H1 (cell line): ENCODE measurements at regions not wholly inside any gene's neighbourhood (a gene's known extent, or its start where the extent isn't known, plus 50 kb on each side); places are given as distances from the start of the nearest gene placed in this dataset.

Experiments
- CTCF ChIA-PET: fragments of 300-600 bp; sonication (Branson Sonifier 250); formaldehyde crosslinking; loops from one replicate; lab custom pipeline; 2021; ENCODE audit not compliant: partially characterized antibody; lab: Charles Lee
- POLR2A ChIA-PET: fragments of 300-600 bp; sonication (Branson Sonifier 250); formaldehyde crosslinking; loops from one replicate; lab custom pipeline; 2021; ENCODE audit warnings: inconsistent platforms; ENCODE audit not compliant: partially characterized antibody; lab: Charles Lee
- DNase-seq, 2 experiments: peaks; one replicate each; pipeline versions ENCODE4 v3.0.0 to v3.0.0-alpha.2; 2010 to 2022; ENCODE audit warnings: low spot score in 2 of 2, low read depth in 1 of 2, mixed read lengths in 1 of 2
- FAIRE-seq: peaks from 2 replicates; lab custom pipeline; 2011; peaks lifted over from hg19 to GRCh38; lab: Jason Lieb, UNC
- H2AFZ ChIP-seq: 2 replicates; pipeline ENCODE4 v1.8.1; 2012; ENCODE audit warnings: low read length, inconsistent platforms
- H2AK5ac ChIP-seq: 2 replicates; pipeline ENCODE4 v1.6.1; 2013; ENCODE audit warnings: low read depth, low read length
- H2BK120ac ChIP-seq: replicated peaks from 2 replicates; pipeline ENCODE3; 2013; ENCODE audit warnings: low read depth, low read length, inconsistent platforms
- H2BK12ac ChIP-seq: 2 replicates; pipeline ENCODE4 v1.6.1; 2013; ENCODE audit warnings: low read depth, low read length
- H2BK15ac ChIP-seq: 2 replicates; pipeline ENCODE4 v1.6.1; 2013; ENCODE audit warnings: low read length
- H2BK20ac ChIP-seq: 2 replicates; pipeline ENCODE4 v1.6.1; 2013; ENCODE audit warnings: low read length
- H2BK5ac ChIP-seq: 2 replicates; pipeline ENCODE4 v1.6.1; 2013; ENCODE audit warnings: low read depth, low read length
- H3K14ac ChIP-seq: 2 replicates; pipeline ENCODE4 v1.6.1; 2013; ENCODE audit warnings: inconsistent platforms; ENCODE audit not compliant: insufficient read length
- H3K18ac ChIP-seq: 2 replicates; pipeline ENCODE4 v1.6.1; 2013; ENCODE audit warnings: low read length; ENCODE audit errors: extremely low read depth
- H3K23ac ChIP-seq: 2 replicates; pipeline ENCODE4 v1.6.1; 2013; ENCODE audit warnings: inconsistent platforms; ENCODE audit not compliant: insufficient read length
- H3K23me2 ChIP-seq: 2 replicates; pipeline ENCODE4 v1.6.1; 2013; ENCODE audit warnings: low read depth, low read length
- H3K27ac ChIP-seq: 2 replicates; pipeline ENCODE4 v1.6.1; 2011; ENCODE audit warnings: low read depth, low read length, inconsistent platforms
- H3K27me3 ChIP-seq, 4 experiments: replicated peaks in 1 of 4; 1 replicate in 1 of 4; 2 replicates in 3 of 4; pipeline versions ENCODE4 v1.6.1 to v1.8.1; 2011 to 2013; ENCODE audit warnings: low read length in 3 of 4, mild to moderate bottlenecking in 3 of 4, inconsistent platforms in 2 of 4, mixed read lengths in 2 of 4, moderate library complexity in 1 of 4; ENCODE audit not compliant: control insufficient read depth in 3 of 4, insufficient read depth in 3 of 4; ENCODE audit errors: extremely low read depth in 1 of 4
- H3K36me3 ChIP-seq, 4 experiments: 2 replicates each; pipeline versions ENCODE4 v1.6.1 to v1.8.1; 2011 to 2013; ENCODE audit warnings: mild to moderate bottlenecking in 4 of 4, low read length in 3 of 4, moderate library complexity in 2 of 4, control low read depth in 1 of 4, inconsistent platforms in 1 of 4; ENCODE audit not compliant: insufficient read depth in 4 of 4, control insufficient read depth in 2 of 4
- H3K4ac ChIP-seq: replicated peaks from 2 replicates; pipeline ENCODE3; 2013; ENCODE audit warnings: low read length, low read depth, mixed read lengths, inconsistent platforms; ENCODE audit not compliant: insufficient read length
- H3K4me1 ChIP-seq, 4 experiments: replicated peaks in 1 of 4; 1 replicate in 1 of 4; 2 replicates in 3 of 4; pipeline versions ENCODE4 v1.6.1 to v1.8.1; 2011 to 2013; ENCODE audit warnings: low read length in 3 of 4, inconsistent platforms in 2 of 4, mixed read lengths in 1 of 4; ENCODE audit not compliant: insufficient read depth in 4 of 4, control insufficient read depth in 3 of 4
- H3K4me2 ChIP-seq, 2 experiments: 2 replicates each; pipeline versions ENCODE4 v1.6.1 to v1.8.1; 2011 to 2013; ENCODE audit warnings: low read depth in 2 of 2, low read length in 2 of 2, control low read depth in 1 of 2, inconsistent platforms in 1 of 2, mild to moderate bottlenecking in 1 of 2; ENCODE audit not compliant: insufficient read depth in 1 of 2
- H3K4me3 ChIP-seq, 4 experiments: fragments of 200-600, 300-600 bp in 1 of 4; sonication (generic), shearing (Covaris generic), sonication (Bioruptor Twin) in 1 of 4; 2 replicates each; pipeline versions ENCODE4 v1.5.1 to v1.8.1; 2011 to 2016; ENCODE audit warnings: low read length in 4 of 4, low read depth in 3 of 4, control low read depth in 2 of 4, inconsistent platforms in 2 of 4, mild to moderate bottlenecking in 2 of 4, mixed read lengths in 1 of 4, moderate library complexity in 1 of 4; ENCODE audit not compliant: insufficient read depth in 2 of 4; ENCODE audit errors: extremely low read depth in 1 of 4
- H3K56ac ChIP-seq: replicated peaks from 2 replicates; pipeline ENCODE3; 2013; ENCODE audit warnings: low read depth, mild to moderate bottlenecking, mixed read lengths, low read length, inconsistent platforms; ENCODE audit not compliant: insufficient read length
- H3K79me1 ChIP-seq: 2 replicates; pipeline ENCODE4 v1.6.1; 2013; ENCODE audit warnings: low read depth, low read length, control low read depth
- H3K79me2 ChIP-seq, 2 experiments: 2 replicates each; pipeline versions ENCODE4 v1.6.1 to v1.8.1; 2012 to 2013; ENCODE audit warnings: low read length in 2 of 2, mild to moderate bottlenecking in 2 of 2, inconsistent platforms in 1 of 2; ENCODE audit not compliant: insufficient read depth in 2 of 2, control insufficient read depth in 1 of 2
- H3K9ac ChIP-seq, 4 experiments: replicated peaks in 1 of 4; 1 replicate in 1 of 4; 2 replicates in 3 of 4; pipeline versions ENCODE4 v1.6.1 to v1.8.1; 2011 to 2013; ENCODE audit warnings: low read depth in 3 of 4, low read length in 3 of 4, control low read depth in 2 of 4, mild to moderate bottlenecking in 2 of 4, moderate library complexity in 2 of 4, inconsistent platforms in 1 of 4; ENCODE audit errors: extremely low read depth in 1 of 4
- H3K9me3 ChIP-seq, 2 experiments: 2 replicates each; pipeline versions ENCODE4 v1.6.1 to v1.8.1; 2012 to 2013; ENCODE audit warnings: mild to moderate bottlenecking in 2 of 2, moderate library complexity in 2 of 2, control low read depth in 1 of 2, inconsistent platforms in 1 of 2, low read depth in 1 of 2, low read length in 1 of 2, mixed read lengths in 1 of 2; ENCODE audit not compliant: insufficient read depth in 2 of 2
- H4K20me1 ChIP-seq, 2 experiments: replicated peaks in 1 of 2; 2 replicates each; pipeline versions ENCODE3 to v1.8.1; 2011 to 2013; ENCODE audit warnings: inconsistent platforms in 2 of 2, low read length in 2 of 2, mild to moderate bottlenecking in 1 of 2; ENCODE audit not compliant: insufficient read depth in 2 of 2, control insufficient read depth in 1 of 2
- H4K5ac ChIP-seq: 2 replicates; pipeline ENCODE4 v1.6.1; 2013; ENCODE audit warnings: low read length, low read depth, mixed read lengths, inconsistent platforms; ENCODE audit not compliant: insufficient read length
- H4K8ac ChIP-seq: 2 replicates; pipeline ENCODE4 v1.8.0; 2013; ENCODE audit warnings: mild to moderate bottlenecking, moderate library complexity, low read length, inconsistent platforms; ENCODE audit not compliant: insufficient read depth; ENCODE audit errors: extremely low read depth
- H4K91ac ChIP-seq: replicated peaks from 2 replicates; pipeline ENCODE3; 2013; ENCODE audit warnings: low read length, mixed read lengths, inconsistent platforms; ENCODE audit not compliant: insufficient read length
- WGBS, 2 experiments: shearing (Covaris generic) in 1 of 2; methylation state at CpG; one replicate each; pipeline versions ENCODE4 v1.1.6 to v1.1.7; 2013 to 2015; ENCODE audit warnings: low lambda C conversion rate in 2 of 2, mixed read lengths in 2 of 2, inconsistent platforms in 1 of 2, low coverage in 1 of 2, missing lambda C conversion rate in 1 of 2; ENCODE audit not compliant: insufficient replicate concordance in 2 of 2, insufficient coverage in 1 of 2, insufficient read length in 1 of 2; ENCODE audit errors: extremely low coverage in 1 of 2, missing lambda C conversion rate in 1 of 2; 5-methylcytosine and 5-hydroxymethylcytosine counted together
- TF ChIP-seq, protein P1 (sequence below): fragments of 300-600 bp; sonication (generic); IDR thresholded peaks from 2 replicates; pipeline ENCODE4 v1.7.1; 2012; ENCODE audit warnings: low read length, moderate library complexity, mild to moderate bottlenecking, inconsistent platforms; ENCODE audit not compliant: insufficient replicate concordance

DNA sequence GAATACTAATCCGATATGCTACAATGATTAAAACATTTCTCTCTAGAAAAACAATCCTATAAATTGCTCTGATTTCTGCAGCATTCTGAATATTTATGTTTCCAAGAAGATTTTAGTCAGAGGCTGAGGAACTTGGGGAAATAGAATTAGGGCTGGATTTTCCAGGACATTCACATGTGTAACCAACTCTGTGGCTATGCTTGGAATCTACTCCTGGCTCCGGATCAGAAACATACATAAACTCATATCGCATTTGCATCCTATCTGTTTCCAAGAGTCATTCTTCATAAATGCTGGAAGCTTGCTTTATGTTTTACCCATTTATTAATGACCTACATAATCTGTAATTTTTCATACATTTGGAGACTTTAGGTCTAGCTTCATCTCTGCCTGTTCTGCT is 459.9 kb upstream of the MARCKS start:
- no peak overlapping the region for H3K14ac ChIP-seq
- H3K18ac ChIP-seq: no peak overlapping the region
- H4K20me1 ChIP-seq: no peaks in the 10 kb centered on the region
- ChIA-PET CTCF (no interaction called here), POLR2A (no interaction called here)
- H3K23ac ChIP-seq: no peak overlapping the region
- H3K9ac ChIP-seq: no peak overlapping the region
- no peak overlapping the region for H2BK12ac ChIP-seq
- no peak overlapping the region for H3K56ac ChIP-seq
- no peaks in the 10 kb centered on the region for H3K79me2 ChIP-seq
- DNase-seq (no peak), FAIRE-seq (no peak)
- H3K9me3 ChIP-seq: no peaks in the 10 kb centered on the region
- no peak overlapping the region for H3K27ac ChIP-seq
- H3K79me1 ChIP-seq: no peaks in the 10 kb centered on the region
- H2BK15ac ChIP-seq: no peak overlapping the region
- no peak overlapping the region for H3K4ac ChIP-seq
- no peak overlapping the region for H3K4me2 ChIP-seq
- H4K5ac ChIP-seq: no peak overlapping the region
- no peak overlapping the region for H2BK20ac ChIP-seq
- WGBS, 2 experiments: 88% methylated on average over 3 of the region's 3 CpGs; no CpG with 5 or more reads in 1 of the 2 experiments
- H3K23me2 ChIP-seq: no peaks in the 10 kb centered on the region
- no peaks in the 10 kb centered on the region for H3K36me3 ChIP-seq
- H3K4me3 ChIP-seq: no peak overlapping the region
- no peak overlapping the region for H2BK120ac ChIP-seq
- no peak overlapping the region for H4K91ac ChIP-seq
- H3K27me3 ChIP-seq: no peaks in the 10 kb centered on the region
- no peak overlapping the region for H2AK5ac ChIP-seq
- no peak overlapping the region for H4K8ac ChIP-seq
- no peak overlapping the region for H2AFZ ChIP-seq
- H2BK5ac ChIP-seq: no peak overlapping the region
- H3K4me1 ChIP-seq: no peaks in the 10 kb centered on the region
- TF ChIP-seq, protein P1, sequence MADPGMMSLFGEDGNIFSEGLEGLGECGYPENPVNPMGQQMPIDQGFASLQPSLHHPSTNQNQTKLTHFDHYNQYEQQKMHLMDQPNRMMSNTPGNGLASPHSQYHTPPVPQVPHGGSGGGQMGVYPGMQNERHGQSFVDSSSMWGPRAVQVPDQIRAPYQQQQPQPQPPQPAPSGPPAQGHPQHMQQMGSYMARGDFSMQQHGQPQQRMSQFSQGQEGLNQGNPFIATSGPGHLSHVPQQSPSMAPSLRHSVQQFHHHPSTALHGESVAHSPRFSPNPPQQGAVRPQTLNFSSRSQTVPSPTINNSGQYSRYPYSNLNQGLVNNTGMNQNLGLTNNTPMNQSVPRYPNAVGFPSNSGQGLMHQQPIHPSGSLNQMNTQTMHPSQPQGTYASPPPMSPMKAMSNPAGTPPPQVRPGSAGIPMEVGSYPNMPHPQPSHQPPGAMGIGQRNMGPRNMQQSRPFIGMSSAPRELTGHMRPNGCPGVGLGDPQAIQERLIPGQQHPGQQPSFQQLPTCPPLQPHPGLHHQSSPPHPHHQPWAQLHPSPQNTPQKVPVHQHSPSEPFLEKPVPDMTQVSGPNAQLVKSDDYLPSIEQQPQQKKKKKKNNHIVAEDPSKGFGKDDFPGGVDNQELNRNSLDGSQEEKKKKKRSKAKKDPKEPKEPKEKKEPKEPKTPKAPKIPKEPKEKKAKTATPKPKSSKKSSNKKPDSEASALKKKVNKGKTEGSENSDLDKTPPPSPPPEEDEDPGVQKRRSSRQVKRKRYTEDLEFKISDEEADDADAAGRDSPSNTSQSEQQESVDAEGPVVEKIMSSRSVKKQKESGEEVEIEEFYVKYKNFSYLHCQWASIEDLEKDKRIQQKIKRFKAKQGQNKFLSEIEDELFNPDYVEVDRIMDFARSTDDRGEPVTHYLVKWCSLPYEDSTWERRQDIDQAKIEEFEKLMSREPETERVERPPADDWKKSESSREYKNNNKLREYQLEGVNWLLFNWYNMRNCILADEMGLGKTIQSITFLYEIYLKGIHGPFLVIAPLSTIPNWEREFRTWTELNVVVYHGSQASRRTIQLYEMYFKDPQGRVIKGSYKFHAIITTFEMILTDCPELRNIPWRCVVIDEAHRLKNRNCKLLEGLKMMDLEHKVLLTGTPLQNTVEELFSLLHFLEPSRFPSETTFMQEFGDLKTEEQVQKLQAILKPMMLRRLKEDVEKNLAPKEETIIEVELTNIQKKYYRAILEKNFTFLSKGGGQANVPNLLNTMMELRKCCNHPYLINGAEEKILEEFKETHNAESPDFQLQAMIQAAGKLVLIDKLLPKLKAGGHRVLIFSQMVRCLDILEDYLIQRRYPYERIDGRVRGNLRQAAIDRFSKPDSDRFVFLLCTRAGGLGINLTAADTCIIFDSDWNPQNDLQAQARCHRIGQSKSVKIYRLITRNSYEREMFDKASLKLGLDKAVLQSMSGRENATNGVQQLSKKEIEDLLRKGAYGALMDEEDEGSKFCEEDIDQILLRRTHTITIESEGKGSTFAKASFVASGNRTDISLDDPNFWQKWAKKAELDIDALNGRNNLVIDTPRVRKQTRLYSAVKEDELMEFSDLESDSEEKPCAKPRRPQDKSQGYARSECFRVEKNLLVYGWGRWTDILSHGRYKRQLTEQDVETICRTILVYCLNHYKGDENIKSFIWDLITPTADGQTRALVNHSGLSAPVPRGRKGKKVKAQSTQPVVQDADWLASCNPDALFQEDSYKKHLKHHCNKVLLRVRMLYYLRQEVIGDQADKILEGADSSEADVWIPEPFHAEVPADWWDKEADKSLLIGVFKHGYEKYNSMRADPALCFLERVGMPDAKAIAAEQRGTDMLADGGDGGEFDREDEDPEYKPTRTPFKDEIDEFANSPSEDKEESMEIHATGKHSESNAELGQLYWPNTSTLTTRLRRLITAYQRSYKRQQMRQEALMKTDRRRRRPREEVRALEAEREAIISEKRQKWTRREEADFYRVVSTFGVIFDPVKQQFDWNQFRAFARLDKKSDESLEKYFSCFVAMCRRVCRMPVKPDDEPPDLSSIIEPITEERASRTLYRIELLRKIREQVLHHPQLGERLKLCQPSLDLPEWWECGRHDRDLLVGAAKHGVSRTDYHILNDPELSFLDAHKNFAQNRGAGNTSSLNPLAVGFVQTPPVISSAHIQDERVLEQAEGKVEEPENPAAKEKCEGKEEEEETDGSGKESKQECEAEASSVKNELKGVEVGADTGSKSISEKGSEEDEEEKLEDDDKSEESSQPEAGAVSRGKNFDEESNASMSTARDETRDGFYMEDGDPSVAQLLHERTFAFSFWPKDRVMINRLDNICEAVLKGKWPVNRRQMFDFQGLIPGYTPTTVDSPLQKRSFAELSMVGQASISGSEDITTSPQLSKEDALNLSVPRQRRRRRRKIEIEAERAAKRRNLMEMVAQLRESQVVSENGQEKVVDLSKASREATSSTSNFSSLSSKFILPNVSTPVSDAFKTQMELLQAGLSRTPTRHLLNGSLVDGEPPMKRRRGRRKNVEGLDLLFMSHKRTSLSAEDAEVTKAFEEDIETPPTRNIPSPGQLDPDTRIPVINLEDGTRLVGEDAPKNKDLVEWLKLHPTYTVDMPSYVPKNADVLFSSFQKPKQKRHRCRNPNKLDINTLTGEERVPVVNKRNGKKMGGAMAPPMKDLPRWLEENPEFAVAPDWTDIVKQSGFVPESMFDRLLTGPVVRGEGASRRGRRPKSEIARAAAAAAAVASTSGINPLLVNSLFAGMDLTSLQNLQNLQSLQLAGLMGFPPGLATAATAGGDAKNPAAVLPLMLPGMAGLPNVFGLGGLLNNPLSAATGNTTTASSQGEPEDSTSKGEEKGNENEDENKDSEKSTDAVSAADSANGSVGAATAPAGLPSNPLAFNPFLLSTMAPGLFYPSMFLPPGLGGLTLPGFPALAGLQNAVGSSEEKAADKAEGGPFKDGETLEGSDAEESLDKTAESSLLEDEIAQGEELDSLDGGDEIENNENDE: no peak
